Gastroesophageal sphincter (tissue), 4 donors: ENCODE measurements at regions not wholly inside any gene's neighbourhood (a gene's known extent, or its start where the extent isn't known, plus 50 kb on each side); places are given as distances from the start of the nearest gene placed in this dataset.

Source experiments
- ATAC-seq: fragments of 150-250 bp; one replicate; pipeline ENCODE4 v1.9.1; 2016; ENCODE audit warnings: mild to moderate bottlenecking, moderate library complexity
- H3K27ac ChIP-seq, 4 donors: fragments of 200-600 bp; sonication (generic) in 3 of 4; 1 replicate in 3 of 4; 2 replicates in 1 of 4; pipeline ENCODE4 v1.5.1; 2016 to 2019
- H3K27me3 ChIP-seq: fragments of 200-600 bp; sonication (generic); one replicate; pipeline ENCODE4 v1.5.1; 2019
- H3K36me3 ChIP-seq, 2 donors: fragments of 200-600 bp; sonication (generic); one replicate each; pipeline ENCODE4 v1.5.1; 2019; ENCODE audit warnings: control low read depth in 1 of 2
- H3K4me1 ChIP-seq, 3 donors: fragments of 200-600 bp; sonication (generic); 1 replicate in 2 of 3; 2 replicates in 1 of 3; pipeline ENCODE4 v1.5.1; 2016 to 2019; ENCODE audit warnings: control low read depth in 2 of 3
- H3K4me3 ChIP-seq, 2 donors: fragments of 200-600 bp; sonication (generic); one replicate each; pipeline ENCODE4 v1.5.1; 2019; ENCODE audit warnings: mild to moderate bottlenecking in 1 of 2, moderate library complexity in 1 of 2
- H3K9me3 ChIP-seq, 3 donors: fragments of 200-600 bp; sonication (generic); one replicate each; pipeline ENCODE4 v1.5.1; 2017 to 2019; ENCODE audit warnings: control low read depth in 2 of 3
- CTCF ChIP-seq, 4 experiments: fragments of 200-600 bp in 2 of 4; fragments of 450-650 bp in 2 of 4; sonication (generic) in 1 of 4; IDR thresholded peaks; one replicate each; pipeline ENCODE4 v1.5.1; 2017 to 2019; ENCODE audit warnings: antibody characterized with exemption in 4 of 4, mild to moderate bottlenecking in 2 of 4, moderate library complexity in 2 of 4
- EP300 ChIP-seq: sonication (generic); formaldehyde crosslinking; IDR thresholded peaks from one replicate; pipeline ENCODE4 v1.6.1; 2017; ENCODE audit warnings: antibody characterized with exemption, mild to moderate bottlenecking
- POLR2A ChIP-seq, 2 donors: fragments of 450-650 bp; IDR thresholded peaks; one replicate each; pipeline ENCODE4 v1.6.1; 2017; ENCODE audit warnings: antibody characterized with exemption in 2 of 2, mild to moderate bottlenecking in 2 of 2, moderate library complexity in 1 of 2
- POLR2AphosphoS5 ChIP-seq: sonication (generic); formaldehyde crosslinking; IDR thresholded peaks from one replicate; pipeline ENCODE4 v1.6.1; 2017; ENCODE audit warnings: antibody characterized with exemption
- WGBS, 2 donors: methylation state at CpG; one replicate each; pipeline ENCODE4 v1.1.5; 2018; ENCODE audit warnings: low coverage in 1 of 2; 5-methylcytosine and 5-hydroxymethylcytosine counted together

- TF ChIP-seq POLR2AphosphoS5, result no peak
- no peak for TF ChIP-seq EP300
- no peak for TF ChIP-seq POLR2A (IDR thresholded peaks at IDR 0.05)
- no peak for TF ChIP-seq CTCF (IDR thresholded peaks at IDR 0.05)
- H3K9me3 ChIP-seq, result no peaks in the 10 kb centered on the region
- no peaks in the 10 kb centered on the region for H3K4me1 ChIP-seq
- H3K27ac ChIP-seq, result no peak overlapping the region
- H3K27me3 ChIP-seq, result no peaks in the 10 kb centered on the region
- no peak for ATAC-seq
- no peaks in the 10 kb centered on the region for H3K36me3 ChIP-seq
- H3K4me3 ChIP-seq, result no peak overlapping the region
- WGBS, 2 donors, result 90% methylated on average over 2 of the region's 2 CpGs; no CpG with 5 or more reads in 1 of the 2 donors
Measured at GRCh38 chr3:41103200-41103599, 96.1 kb upstream of the CTNNB1 start.

GRCh38 chr3:41104147-41104546 lies 95.2 kb upstream of the CTNNB1 start:
- whole genome bisulfite sequencing, 2 donors, result 84% methylated on average over 3 of the region's 3 CpGs; no CpG with 5 or more reads in 1 of the 2 donors

DNA sequence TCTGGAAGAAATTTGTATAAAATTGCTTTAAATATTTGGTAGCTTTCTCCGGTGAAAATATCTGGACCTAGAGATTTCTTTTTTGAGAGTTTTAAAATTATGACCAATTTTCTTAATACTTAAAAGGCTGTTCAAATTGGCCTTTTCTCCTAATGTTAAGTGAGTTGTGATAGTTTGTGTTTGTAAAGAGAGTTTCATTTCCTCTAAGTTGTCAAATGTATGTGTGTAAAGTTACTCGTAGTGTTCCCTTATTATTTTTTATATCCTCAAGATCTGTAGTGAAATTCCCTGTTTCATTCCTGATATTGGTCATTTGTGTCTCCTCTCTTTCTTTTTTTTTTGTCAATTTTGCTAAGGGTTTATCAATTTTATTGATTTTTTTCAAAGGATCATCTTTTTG lies 92.6 kb upstream of the CTNNB1 start:
- Histone ChIP-seq H3K4me3 (no peak overlapping the region), H3K9me3 (no peaks in the 10 kb centered on the region), H3K27ac (no peak overlapping the region), H3K4me1 (no peaks in the 10 kb centered on the region), H3K27me3 (no peaks in the 10 kb centered on the region), H3K36me3 (no peaks in the 10 kb centered on the region)
- WGBS, 2 donors, result 71 to 75% methylated on average over 2 of the region's 2 CpGs
- TF ChIP-seq POLR2AphosphoS5 (no peak), POLR2A (IDR thresholded peaks at IDR 0.05) (no peak), EP300 (no peak), CTCF (IDR thresholded peaks at IDR 0.05) (no peak)
- no peak for ATAC-seq

More at GRCh38 chr3:41104147-41104546, 95.2 kb upstream of the CTNNB1 start:
- Histone ChIP-seq H3K36me3 (no peaks in the 10 kb centered on the region), H3K27ac (no peak overlapping the region), H3K4me1 (no peaks in the 10 kb centered on the region), H3K9me3 (no peaks in the 10 kb centered on the region), H3K4me3 (no peak overlapping the region), H3K27me3 (no peaks in the 10 kb centered on the region)
- ATAC-seq, result no peak
- no peak for TF ChIP-seq CTCF (IDR thresholded peaks at IDR 0.05)
- TF ChIP-seq POLR2A (IDR thresholded peaks at IDR 0.05), result no peak
- TF ChIP-seq EP300, result no peak
- no peak for TF ChIP-seq POLR2AphosphoS5

DNA sequence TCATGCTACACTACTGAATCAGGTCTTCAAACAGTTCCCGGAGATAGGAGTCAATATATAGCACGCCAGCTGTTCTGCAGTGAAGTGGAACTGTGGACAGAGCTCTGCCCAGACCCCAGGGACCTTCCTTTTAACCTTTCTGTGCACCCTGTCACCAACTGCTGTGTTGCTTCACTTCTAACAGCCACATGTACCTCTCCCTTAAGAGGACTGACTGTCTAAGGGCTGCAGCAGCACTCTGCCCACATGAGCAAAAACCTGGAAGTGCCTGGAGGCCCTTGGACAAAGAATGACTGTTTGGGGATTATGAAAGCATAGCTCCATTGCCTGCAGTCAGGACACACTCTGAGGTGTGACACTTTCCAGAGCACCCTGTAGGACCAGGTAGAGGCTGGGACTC lies 88.3 kb upstream of the CTNNB1 start:
- no peak for TF ChIP-seq POLR2AphosphoS5
- no peak for TF ChIP-seq CTCF (IDR thresholded peaks at IDR 0.05)
- no peak for TF ChIP-seq EP300
- no peak for TF ChIP-seq POLR2A (IDR thresholded peaks at IDR 0.05)
- Histone ChIP-seq H3K4me1 (no peaks in the 10 kb centered on the region), H3K27ac (no peak overlapping the region), H3K4me3 (no peak overlapping the region), H3K27me3 (no peaks in the 10 kb centered on the region), H3K9me3 (no peaks in the 10 kb centered on the region), H3K36me3 (no peaks in the 10 kb centered on the region)
- 88% methylated on average over 2 of the region's 2 CpGs; no CpG with 5 or more reads in 1 of the 2 donors for WGBS, 2 donors
- no peak for ATAC-seq

DNA sequence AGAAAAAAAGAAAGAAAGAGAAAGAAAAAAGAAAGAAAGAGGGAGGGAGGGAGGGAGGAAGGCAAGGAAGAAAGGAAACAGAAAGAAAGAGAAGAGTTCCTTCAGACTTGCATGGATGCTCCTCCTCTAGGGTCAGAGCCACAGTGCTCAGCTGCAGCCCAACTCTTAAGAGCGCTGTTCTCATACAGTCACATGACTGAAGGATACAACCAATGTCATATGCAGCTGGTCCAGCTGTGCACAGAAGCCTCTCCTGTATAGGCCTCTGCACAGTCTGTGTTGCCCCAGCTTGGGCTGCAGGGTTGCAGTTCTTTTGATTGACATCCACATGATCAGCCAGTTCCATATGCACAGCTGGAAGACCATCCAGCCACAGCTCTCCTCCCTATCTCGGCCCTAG lies 86.8 kb upstream of the CTNNB1 start:
- ATAC-seq, result no peak
- Histone ChIP-seq H3K36me3 (no peaks in the 10 kb centered on the region), H3K4me1 (peaks cover 0 to under 1% (median 0%) of the 10 kb centered on the region in 3 donors), H3K4me3 (no peak overlapping the region), H3K27me3 (no peaks in the 10 kb centered on the region), H3K27ac (no peak overlapping the region), H3K9me3 (no peaks in the 10 kb centered on the region)
- TF ChIP-seq POLR2A (IDR thresholded peaks at IDR 0.05) (no peak), POLR2AphosphoS5 (no peak), EP300 (no peak), CTCF (IDR thresholded peaks at IDR 0.05) (no peak)
- WGBS, 2 donors, result 79 to 100% methylated on average over 2 of the region's 2 CpGs
